Lower leg skin (tissue), 3 donors: ENCODE measurements at regions not wholly inside any gene's neighbourhood (a gene's known extent, or its start where the extent isn't known, plus 50 kb on each side); places are given as distances from the start of the nearest gene placed in this dataset.

Source experiments
- CTCF ChIP-seq, 3 donors: fragments of 450-650 bp; IDR thresholded peaks; one replicate each; pipeline ENCODE4 v1.5.1; 2016; ENCODE audit warnings: antibody characterized with exemption in 3 of 3, mild to moderate bottlenecking in 3 of 3, moderate library complexity in 2 of 3
- POLR2A ChIP-seq, 2 donors: fragments of 450-650 bp; IDR thresholded peaks; one replicate each; pipeline ENCODE4 v1.6.1; 2016 to 2017; ENCODE audit warnings: antibody characterized with exemption in 2 of 2, mild to moderate bottlenecking in 1 of 2, moderate library complexity in 1 of 2

GRCh38 chr13:44648392-44649103 is 72.4 kb upstream of the TSC22D1 start:
- TF ChIP-seq POLR2A (IDR thresholded peaks at IDR 0.05): no peak
- TF ChIP-seq CTCF (IDR thresholded peaks at IDR 0.05): no peak
